HepG2 (cell line): ENCODE measurements at regions not wholly inside any gene's neighbourhood (a gene's known extent, or its start where the extent isn't known, plus 50 kb on each side); places are given as distances from the start of the nearest gene placed in this dataset.

Experiments used
- ATAC-seq: fragments of 200-7000 bp; cut with Tn5 transposase; 3 replicates; pipeline ENCODE4 v1.9.1; 2020; ENCODE audit warnings: mild to moderate bottlenecking, moderate library complexity
- BruUV-seq: library from RNA; stranded (reverse); fragments of 400-500 nt; replicated peaks from 2 replicates; lab custom pipeline; 2021; lab: Mats Ljungman, UMichigan
- CTCF ChIA-PET: fragments of 300-600 bp; formaldehyde crosslinking; extraction: SDS; loops from one replicate; lab custom pipeline; 2021; ENCODE audit warnings: low total read pairs, inconsistent platforms, low intra/inter-chr PET ratio; lab: Yijun Ruan, JAX
- POLR2A ChIA-PET: fragments of 350-600 bp; sonication (Branson Sonifier 250); formaldehyde crosslinking; loops from one replicate; lab custom pipeline; 2020; ENCODE audit warnings: antibody characterized with exemption, inconsistent platforms; lab: Yijun Ruan, JAX
- DNase-seq: peaks from one replicate; pipeline ENCODE4 v3.0.0-alpha.2; 2015; ENCODE audit warnings: low spot score
- FAIRE-seq: peaks from 3 replicates; lab custom pipeline; 2011; peaks lifted over from hg19 to GRCh38; lab: Jason Lieb, UNC
- H2AFZ ChIP-seq: one replicate; pipeline ENCODE4 v1.6.1; 2011; ENCODE audit warnings: low read length, inconsistent platforms
- H3K27ac ChIP-seq: fragments of 300-600 bp; 3 replicates; pipeline ENCODE4 v1.8.0; 2011; ENCODE audit warnings: mixed run types, mild to moderate bottlenecking, mixed read lengths, low read length, inconsistent platforms; ENCODE audit not compliant: insufficient read depth; ENCODE audit errors: extremely low read length
- H3K27me3 ChIP-seq, 2 experiments: fragments of 200-600 bp in 1 of 2; 2 replicates in 1 of 2; 3 replicates in 1 of 2; pipeline versions ENCODE4 v1.6.0 to v1.8.0; 2011; ENCODE audit warnings: low read length in 2 of 2, mild to moderate bottlenecking in 2 of 2, moderate library complexity in 2 of 2, inconsistent platforms in 1 of 2; ENCODE audit not compliant: insufficient read depth in 2 of 2, control insufficient read depth in 1 of 2
- H3K36me3 ChIP-seq, 2 experiments: fragments of 200-600 bp in 1 of 2; replicated peaks in 1 of 2; 2 replicates in 1 of 2; 3 replicates in 1 of 2; pipeline versions ENCODE4 v1.5.1 to v1.8.0; 2011; ENCODE audit warnings: low read length in 2 of 2, inconsistent platforms in 1 of 2; ENCODE audit not compliant: insufficient read depth in 2 of 2, control insufficient read depth in 1 of 2
- H3K4me1 ChIP-seq: 2 replicates; pipeline ENCODE4 v1.5.1; 2012; ENCODE audit warnings: low read length, inconsistent platforms; ENCODE audit not compliant: insufficient read depth
- H3K4me2 ChIP-seq: 2 replicates; pipeline ENCODE4 v1.6.0; 2011; ENCODE audit warnings: low read depth, low read length, inconsistent platforms
- H3K4me3 ChIP-seq, 3 experiments: fragments of 200-600 bp in 1 of 3; sonication (generic), shearing (Covaris generic) in 1 of 3; replicated peaks in 1 of 3; 2 replicates each; pipeline ENCODE4 v1.5.1; 2011 to 2016; ENCODE audit warnings: low read length in 3 of 3, inconsistent platforms in 2 of 3, low read depth in 2 of 3, mild to moderate bottlenecking in 2 of 3, control low read depth in 1 of 3, mixed read lengths in 1 of 3; ENCODE audit not compliant: insufficient read depth in 1 of 3
- H3K79me2 ChIP-seq: one replicate; pipeline ENCODE4 v1.6.1; 2011; ENCODE audit warnings: low read length, inconsistent platforms; ENCODE audit not compliant: insufficient read depth
- H3K9ac ChIP-seq: 2 replicates; pipeline ENCODE4 v1.6.0; 2011; ENCODE audit warnings: mild to moderate bottlenecking, low read depth, low read length, inconsistent platforms; ENCODE audit not compliant: insufficient read depth
- H3K9me3 ChIP-seq: 2 replicates; pipeline ENCODE4 v1.5.1; 2012; ENCODE audit warnings: mild to moderate bottlenecking, low read length
- H4K20me1 ChIP-seq: 2 replicates; pipeline ENCODE4 v1.6.0; 2011; ENCODE audit warnings: inconsistent platforms, mild to moderate bottlenecking, low read length, moderate library complexity; ENCODE audit not compliant: insufficient read depth
- ELF3 ChIP-seq: IDR thresholded peaks from 2 replicates; pipeline ENCODE4 v1.6.1; 2016; ENCODE audit warnings: missing genetic modification reagents, missing compliant biosample characterization
- HNRNPUL1 ChIP-seq: fragments of 200-400 bp; formaldehyde crosslinking; IDR thresholded peaks from 2 replicates; pipeline ENCODE4 v1.6.1; 2017; ENCODE audit warnings: low read depth, mild to moderate bottlenecking, low read length, moderate library complexity
- ISX ChIP-seq: sonication (generic); formaldehyde crosslinking; conservative IDR thresholded peaks from 2 replicates; pipeline ENCODE4 v1.5.0; 2020; ENCODE audit warnings: missing genetic modification reagents
- KLF12 ChIP-seq: sonication (generic); formaldehyde crosslinking; IDR thresholded peaks from 2 replicates; pipeline ENCODE4 v1.4.0; 2020; ENCODE audit warnings: missing genetic modification reagents, borderline replicate concordance
- MXI1 ChIP-seq: IDR thresholded peaks from 3 replicates; pipeline ENCODE4 v1.6.1; 2012; ENCODE audit warnings: low read depth, low read length, inconsistent platforms, borderline replicate concordance
- NRL ChIP-seq: sonication (generic); formaldehyde crosslinking; IDR thresholded peaks from 2 replicates; pipeline ENCODE4 v1.5.0; 2020; ENCODE audit warnings: missing genetic modification reagents, mild to moderate bottlenecking, moderate library complexity, borderline replicate concordance
- PCBP1 ChIP-seq: fragments of 200-400 bp; formaldehyde crosslinking; IDR thresholded peaks from 2 replicates; pipeline ENCODE4 v1.6.1; 2017; ENCODE audit warnings: mild to moderate bottlenecking, low read depth, low read length, borderline replicate concordance
- U2AF1 ChIP-seq: fragments of 200-400 bp; formaldehyde crosslinking; optimal IDR thresholded peaks from 2 replicates; pipeline ENCODE3; 2017; ENCODE audit warnings: mild to moderate bottlenecking, low read depth, low read length
- ZNF17 ChIP-seq: sonication (generic); formaldehyde crosslinking; IDR thresholded peaks from 2 replicates; pipeline ENCODE4 v1.5.0; 2020; ENCODE audit warnings: mild to moderate bottlenecking, missing genetic modification reagents
- ZNF3 ChIP-seq: IDR thresholded peaks from 2 replicates; pipeline ENCODE4 v1.7.0; 2017; ENCODE audit warnings: inconsistent platforms
- WGBS: methylation state at CpG from one replicate; pipeline ENCODE4 v1.1.6; 2017; ENCODE audit warnings: low lambda C conversion rate; 5-methylcytosine and 5-hydroxymethylcytosine counted together
- in situ Hi-C: cut with HindIII; loops from 2 replicates; pipeline ENCODE4 v1.10.0; 2017; ENCODE audit warnings: low pct_unique_long_range_greater_than_20kb; ENCODE audit not compliant: extremely low pct_ligation_motif_present
- intact Hi-C: fragments of 100-400 bp; cut with micrococcal nuclease; formaldehyde crosslinking; loops from one replicate; pipeline ENCODE4 v1.10.0; 2022; ENCODE audit not compliant: unreplicated experiment
- TF ChIP-seq, protein P1 (sequence below): sonication (generic); formaldehyde crosslinking; IDR thresholded peaks from 2 replicates; pipeline ENCODE4 v1.4.0; 2020; ENCODE audit warnings: missing genetic modification reagents, borderline replicate concordance
- TF ChIP-seq, protein P2 (sequence below): sonication (generic); formaldehyde crosslinking; conservative IDR thresholded peaks from 2 replicates; pipeline ENCODE4 v1.8.0; 2022; ENCODE audit warnings: mild to moderate bottlenecking, moderate library complexity, missing genetic modification reagents
- TF ChIP-seq, protein P3 (sequence below): sonication (generic); formaldehyde crosslinking; IDR thresholded peaks from 2 replicates; pipeline ENCODE4 v1.5.0; 2020; ENCODE audit warnings: mild to moderate bottlenecking, missing genetic modification reagents
- TF ChIP-seq, protein P4 (sequence below): sonication (generic); formaldehyde crosslinking; IDR thresholded peaks from 2 replicates; pipeline ENCODE4 v1.4.0; 2020; ENCODE audit warnings: missing genetic modification reagents

DNA sequence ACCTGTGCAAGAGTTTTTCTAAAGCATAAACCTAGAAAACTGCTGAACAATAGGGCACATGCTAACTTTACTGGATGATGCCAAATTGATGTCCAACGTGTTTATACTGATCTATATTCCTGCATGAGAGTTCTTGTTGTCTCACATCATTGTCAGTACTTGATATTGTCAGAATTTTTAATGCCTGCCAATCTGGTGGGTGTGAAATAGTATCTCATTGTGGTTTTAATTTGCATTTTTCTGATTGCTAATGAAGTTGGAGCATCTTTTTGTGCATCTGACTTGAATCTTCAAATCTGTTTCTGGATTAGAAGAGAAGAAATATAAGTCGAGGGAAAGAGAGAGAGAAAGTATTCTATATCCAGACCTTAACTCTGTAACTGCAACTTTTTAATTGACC, 309.8 kb upstream of the KIAA1217 start:
- Histone ChIP-seq H3K9me3 (no peaks in the 10 kb centered on the region), H3K36me3 (no peaks in the 10 kb centered on the region), H3K27me3 (no peaks in the 10 kb centered on the region), H3K4me2 (no peak overlapping the region), H3K9ac (no peak overlapping the region), H3K4me3 (no peak overlapping the region), H3K79me2 (no peaks in the 10 kb centered on the region), H2AFZ (no peak overlapping the region), H3K27ac (no peak overlapping the region), H4K20me1 (no peaks in the 10 kb centered on the region), H3K4me1 (no peaks in the 10 kb centered on the region)
- POLR2A ChIA-PET: no interaction called here
- TF ChIP-seq U2AF1: no peak
- TF ChIP-seq MXI1: no peak
- no peak for TF ChIP-seq PCBP1
- TF ChIP-seq ZNF17 (CRISPR knock-in tag): no peak
- TF ChIP-seq ISX (CRISPR knock-in tag): no peak
- TF ChIP-seq, protein P1, sequence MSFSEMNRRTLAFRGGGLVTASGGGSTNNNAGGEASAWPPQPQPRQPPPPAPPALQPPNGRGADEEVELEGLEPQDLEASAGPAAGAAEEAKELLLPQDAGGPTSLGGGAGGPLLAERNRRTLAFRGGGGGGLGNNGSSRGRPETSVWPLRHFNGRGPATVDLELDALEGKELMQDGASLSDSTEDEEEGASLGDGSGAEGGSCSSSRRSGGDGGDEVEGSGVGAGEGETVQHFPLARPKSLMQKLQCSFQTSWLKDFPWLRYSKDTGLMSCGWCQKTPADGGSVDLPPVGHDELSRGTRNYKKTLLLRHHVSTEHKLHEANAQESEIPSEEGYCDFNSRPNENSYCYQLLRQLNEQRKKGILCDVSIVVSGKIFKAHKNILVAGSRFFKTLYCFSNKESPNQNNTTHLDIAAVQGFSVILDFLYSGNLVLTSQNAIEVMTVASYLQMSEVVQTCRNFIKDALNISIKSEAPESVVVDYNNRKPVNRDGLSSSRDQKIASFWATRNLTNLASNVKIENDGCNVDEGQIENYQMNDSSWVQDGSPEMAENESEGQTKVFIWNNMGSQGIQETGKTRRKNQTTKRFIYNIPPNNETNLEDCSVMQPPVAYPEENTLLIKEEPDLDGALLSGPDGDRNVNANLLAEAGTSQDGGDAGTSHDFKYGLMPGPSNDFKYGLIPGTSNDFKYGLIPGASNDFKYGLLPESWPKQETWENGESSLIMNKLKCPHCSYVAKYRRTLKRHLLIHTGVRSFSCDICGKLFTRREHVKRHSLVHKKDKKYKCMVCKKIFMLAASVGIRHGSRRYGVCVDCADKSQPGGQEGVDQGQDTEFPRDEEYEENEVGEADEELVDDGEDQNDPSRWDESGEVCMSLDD (CRISPR knock-in tag): no peak
- TF ChIP-seq, protein P2, sequence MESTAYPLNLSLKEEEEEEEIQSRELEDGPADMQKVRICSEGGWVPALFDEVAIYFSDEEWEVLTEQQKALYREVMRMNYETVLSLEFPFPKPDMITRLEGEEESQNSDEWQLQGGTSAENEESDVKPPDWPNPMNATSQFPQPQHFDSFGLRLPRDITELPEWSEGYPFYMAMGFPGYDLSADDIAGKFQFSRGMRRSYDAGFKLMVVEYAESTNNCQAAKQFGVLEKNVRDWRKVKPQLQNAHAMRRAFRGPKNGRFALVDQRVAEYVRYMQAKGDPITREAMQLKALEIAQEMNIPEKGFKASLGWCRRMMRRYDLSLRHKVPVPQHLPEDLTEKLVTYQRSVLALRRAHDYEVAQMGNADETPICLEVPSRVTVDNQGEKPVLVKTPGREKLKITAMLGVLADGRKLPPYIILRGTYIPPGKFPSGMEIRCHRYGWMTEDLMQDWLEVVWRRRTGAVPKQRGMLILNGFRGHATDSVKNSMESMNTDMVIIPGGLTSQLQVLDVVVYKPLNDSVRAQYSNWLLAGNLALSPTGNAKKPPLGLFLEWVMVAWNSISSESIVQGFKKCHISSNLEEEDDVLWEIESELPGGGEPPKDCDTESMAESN: no peak
- no peak for TF ChIP-seq NRL
- TF ChIP-seq, protein P3, sequence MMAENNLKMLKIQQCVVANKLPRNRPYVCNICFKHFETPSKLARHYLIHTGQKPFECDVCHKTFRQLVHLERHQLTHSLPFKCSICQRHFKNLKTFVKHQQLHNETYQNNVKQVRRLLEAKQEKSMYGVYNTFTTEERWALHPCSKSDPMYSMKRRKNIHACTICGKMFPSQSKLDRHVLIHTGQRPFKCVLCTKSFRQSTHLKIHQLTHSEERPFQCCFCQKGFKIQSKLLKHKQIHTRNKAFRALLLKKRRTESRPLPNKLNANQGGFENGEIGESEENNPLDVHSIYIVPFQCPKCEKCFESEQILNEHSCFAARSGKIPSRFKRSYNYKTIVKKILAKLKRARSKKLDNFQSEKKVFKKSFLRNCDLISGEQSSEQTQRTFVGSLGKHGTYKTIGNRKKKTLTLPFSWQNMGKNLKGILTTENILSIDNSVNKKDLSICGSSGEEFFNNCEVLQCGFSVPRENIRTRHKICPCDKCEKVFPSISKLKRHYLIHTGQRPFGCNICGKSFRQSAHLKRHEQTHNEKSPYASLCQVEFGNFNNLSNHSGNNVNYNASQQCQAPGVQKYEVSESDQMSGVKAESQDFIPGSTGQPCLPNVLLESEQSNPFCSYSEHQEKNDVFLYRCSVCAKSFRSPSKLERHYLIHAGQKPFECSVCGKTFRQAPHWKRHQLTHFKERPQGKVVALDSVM (CRISPR knock-in tag): no peak
- TF ChIP-seq HNRNPUL1: no peak
- no peak for TF ChIP-seq ELF3 (CRISPR knock-in tag)
- no peak for TF ChIP-seq ZNF3 (CRISPR knock-in tag)
- no peak for TF ChIP-seq KLF12 (CRISPR knock-in tag)
- TF ChIP-seq, protein P4, sequence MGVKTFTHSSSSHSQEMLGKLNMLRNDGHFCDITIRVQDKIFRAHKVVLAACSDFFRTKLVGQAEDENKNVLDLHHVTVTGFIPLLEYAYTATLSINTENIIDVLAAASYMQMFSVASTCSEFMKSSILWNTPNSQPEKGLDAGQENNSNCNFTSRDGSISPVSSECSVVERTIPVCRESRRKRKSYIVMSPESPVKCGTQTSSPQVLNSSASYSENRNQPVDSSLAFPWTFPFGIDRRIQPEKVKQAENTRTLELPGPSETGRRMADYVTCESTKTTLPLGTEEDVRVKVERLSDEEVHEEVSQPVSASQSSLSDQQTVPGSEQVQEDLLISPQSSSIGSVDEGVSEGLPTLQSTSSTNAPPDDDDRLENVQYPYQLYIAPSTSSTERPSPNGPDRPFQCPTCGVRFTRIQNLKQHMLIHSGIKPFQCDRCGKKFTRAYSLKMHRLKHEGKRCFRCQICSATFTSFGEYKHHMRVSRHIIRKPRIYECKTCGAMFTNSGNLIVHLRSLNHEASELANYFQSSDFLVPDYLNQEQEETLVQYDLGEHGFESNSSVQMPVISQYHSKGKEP (CRISPR knock-in tag): no peak
- DNase-seq: no peak
- CTCF ChIA-PET: no interaction called here
- intact Hi-C loops: no loop called here
- no TSS peak for BruUV-seq
- 0% methylated on average over 2 of the region's 2 CpGs for WGBS
- in situ Hi-C loops: no loop called here
- FAIRE-seq: no peak
- no peak for ATAC-seq
